GM18870 (cell line): ENCODE measurements at regions not wholly inside any gene's neighbourhood (a gene's known extent, or its start where the extent isn't known, plus 50 kb on each side); places are given as distances from the start of the nearest gene placed in this dataset.

Experiments
- ATAC-seq: cut with Tn5 transposase; IDR thresholded peaks from one replicate; pipeline ENCODE4 v1.9.1; 2021; ENCODE audit warnings: moderate library complexity; ENCODE audit not compliant: unreplicated experiment

DNA sequence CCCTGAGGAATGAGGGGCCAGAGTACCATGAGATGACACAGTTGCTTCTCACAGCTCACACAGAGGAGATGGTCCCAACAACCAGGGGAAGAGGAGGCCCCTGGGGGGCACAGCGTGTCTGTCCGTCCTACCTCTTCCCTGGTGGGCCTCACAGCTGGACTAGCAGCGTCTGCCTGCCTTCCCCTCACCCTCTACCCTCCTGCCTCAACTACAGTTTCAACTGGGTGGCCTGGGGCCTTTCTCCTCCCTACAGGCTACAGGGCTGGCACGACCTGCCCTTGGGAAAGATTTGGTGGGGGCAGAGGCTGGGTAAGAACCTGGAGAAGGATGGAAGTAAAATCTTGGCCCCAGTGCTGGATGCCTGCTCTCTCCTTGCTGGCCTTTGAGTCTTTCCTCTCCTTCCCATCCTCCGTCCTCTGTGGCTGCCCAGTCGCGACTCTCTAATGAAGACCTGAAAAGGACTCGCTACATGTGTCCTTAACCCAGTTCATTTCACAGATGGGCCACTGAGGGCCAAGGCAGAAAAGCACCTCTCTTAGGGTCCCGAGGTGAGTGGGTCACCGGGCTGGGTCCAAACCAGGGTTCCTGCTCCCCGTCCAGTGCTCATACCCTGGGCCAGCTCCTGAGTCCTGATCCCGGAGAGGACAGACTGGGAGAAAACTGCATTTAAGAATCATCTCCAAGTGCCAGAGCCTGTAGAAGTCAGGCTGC, 232.5 kb downstream of the BCL11B start:
- no peak for ATAC-seq

- ATAC-seq = no peak
These were observed 231.9 kb downstream of the BCL11B start for GRCh38 chr14:99040052-99040451.

GRCh38 chr14:99040711-99041110, 231.3 kb downstream of the BCL11B start:
- ATAC-seq = no peak

- ATAC-seq = no peak
These were observed 230.7 kb downstream of the BCL11B start for GRCh38 chr14:99041141-99041819.

DNA sequence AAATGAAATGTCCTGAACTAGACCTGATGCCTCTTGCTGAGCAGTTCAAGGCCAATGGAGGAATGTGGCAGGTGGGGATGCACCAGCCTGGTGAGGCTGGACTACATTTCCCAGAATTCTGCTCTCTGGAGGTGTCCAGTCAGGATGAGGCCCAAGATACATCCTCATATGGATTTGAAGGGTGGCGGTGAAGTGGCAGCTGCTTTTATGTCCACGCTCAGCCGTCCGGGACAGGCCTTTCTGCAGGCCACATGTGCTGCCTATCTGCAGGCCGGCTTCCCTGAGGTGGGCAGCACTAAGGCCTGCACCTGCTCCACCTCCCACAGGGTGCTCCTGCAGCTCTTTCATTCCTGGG, 230.2 kb downstream of the BCL11B start:
- ATAC-seq = no peak

GRCh38 chr14:99042381-99043266, 229.4 kb downstream of the BCL11B start:
- no peak for ATAC-seq

DNA sequence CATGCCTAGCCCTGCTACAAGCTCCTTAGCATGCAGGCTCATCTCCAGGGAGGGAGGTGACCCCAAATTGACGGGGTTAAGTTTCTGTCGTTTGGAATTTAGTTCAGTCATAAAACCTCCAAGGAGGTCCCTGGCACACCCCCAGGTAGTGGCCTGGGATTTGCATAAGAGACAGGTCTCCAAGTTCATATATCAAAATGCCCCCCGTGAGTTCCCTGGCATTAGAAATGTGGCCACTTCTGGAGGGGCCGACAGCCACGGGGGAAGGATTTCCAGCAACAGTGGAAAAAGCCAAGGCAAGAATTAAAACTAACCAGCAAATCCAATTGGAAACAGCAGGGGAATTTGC, 228.8 kb downstream of the BCL11B start:
- ATAC-seq = no peak

GRCh38 chr14:99043756-99044155, 228.2 kb downstream of the BCL11B start:
- ATAC-seq = no peak

DNA sequence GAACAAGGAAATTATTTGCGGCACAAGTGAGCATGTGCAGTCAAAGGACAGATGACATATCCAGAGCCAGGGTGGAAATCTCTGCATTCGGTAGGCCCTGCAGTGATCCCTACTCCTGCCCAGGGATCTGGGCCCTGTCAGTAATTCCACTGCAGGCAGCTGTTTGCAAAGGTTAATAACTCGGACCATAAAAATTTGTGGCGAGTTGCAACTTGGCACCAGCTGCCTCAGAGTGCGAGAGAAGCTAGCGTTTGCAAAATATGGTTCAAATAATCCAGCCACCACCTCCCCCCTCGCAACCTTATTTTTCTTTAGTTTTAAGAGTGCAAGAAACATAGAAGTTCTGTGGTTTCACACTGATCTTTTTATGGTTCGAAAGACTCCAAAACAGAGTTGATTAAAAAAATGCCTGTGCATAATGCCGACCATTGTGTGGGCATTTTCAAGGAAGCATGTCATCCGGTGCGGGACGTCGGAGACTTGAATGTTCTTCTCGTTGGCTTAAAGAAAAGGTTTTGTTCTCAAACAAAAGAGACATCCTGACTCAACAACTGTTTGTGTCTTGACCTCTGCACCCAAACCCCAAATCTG, 224.5 kb downstream of the BCL11B start:
- no peak for ATAC-seq

GRCh38 chr14:99050309-99050708, 221.7 kb downstream of the BCL11B start:
- ATAC-seq = no peak

- no peak for ATAC-seq
These were observed 219.5 kb downstream of the BCL11B start for GRCh38 chr14:99052467-99052866.

DNA sequence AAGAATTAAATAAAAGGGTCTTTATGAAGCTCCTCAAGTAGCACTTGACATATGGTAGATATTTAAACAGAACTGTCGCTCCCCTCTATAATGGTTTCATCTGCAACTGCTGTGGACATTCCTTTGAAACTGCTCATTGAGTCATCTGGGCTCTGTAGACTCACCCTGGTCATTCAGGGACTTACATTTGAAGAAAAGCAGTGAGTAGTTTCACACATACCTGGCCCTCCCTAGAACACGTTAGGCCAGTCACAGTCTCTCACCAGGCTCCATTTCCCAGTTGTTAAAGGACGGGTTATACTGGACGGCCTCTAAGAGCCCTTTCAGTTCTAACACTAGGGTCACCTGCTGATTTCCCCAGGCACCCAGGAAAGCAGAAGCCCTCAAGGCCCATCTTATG, 217.0 kb downstream of the BCL11B start:
- ATAC-seq = no peak

DNA sequence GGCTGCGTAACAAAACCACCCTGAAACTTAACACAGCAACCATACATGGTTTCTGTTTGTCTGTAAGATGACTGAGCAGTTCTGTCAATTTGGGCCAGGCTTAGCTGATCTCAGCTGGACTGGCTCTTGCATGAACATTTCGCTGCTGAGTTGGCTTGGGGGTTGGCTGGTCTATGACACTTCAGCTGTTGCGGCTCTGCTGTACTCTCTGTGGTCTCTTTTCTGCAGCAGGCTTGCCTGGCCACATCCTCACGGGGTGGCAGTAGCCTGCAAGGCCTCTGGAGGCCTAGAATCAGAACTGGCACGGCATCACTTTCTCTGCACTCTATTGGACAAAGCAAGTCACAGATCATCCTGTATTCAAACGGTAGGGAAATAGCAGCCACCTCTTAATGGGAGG, 216.2 kb downstream of the BCL11B start:
- ATAC-seq = no peak

DNA sequence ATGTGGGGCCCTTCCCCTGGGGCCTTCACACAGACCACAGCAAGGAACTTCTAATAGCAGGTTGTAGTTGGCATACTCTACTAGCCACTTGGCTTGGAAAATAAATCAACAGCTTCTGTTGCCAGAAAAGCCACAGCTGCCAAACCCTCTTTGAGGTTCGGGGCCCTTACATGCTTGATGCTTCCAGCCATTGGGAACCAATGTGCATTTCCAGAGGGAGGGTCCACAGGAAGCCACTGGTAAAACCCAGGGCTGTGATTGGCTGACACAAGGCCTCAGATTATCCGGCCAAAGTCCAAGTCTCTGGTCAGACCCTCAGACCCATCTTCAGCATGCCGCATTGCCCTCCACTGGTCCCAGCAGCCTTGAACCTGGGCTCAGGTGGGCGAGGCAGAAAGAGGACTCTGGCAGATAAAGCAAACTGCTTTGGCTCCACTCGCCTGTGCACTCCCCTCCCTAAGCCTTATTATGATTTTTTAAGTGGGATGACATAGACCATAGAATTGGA, 214.4 kb downstream of the BCL11B start:
- ATAC-seq = no peak

DNA sequence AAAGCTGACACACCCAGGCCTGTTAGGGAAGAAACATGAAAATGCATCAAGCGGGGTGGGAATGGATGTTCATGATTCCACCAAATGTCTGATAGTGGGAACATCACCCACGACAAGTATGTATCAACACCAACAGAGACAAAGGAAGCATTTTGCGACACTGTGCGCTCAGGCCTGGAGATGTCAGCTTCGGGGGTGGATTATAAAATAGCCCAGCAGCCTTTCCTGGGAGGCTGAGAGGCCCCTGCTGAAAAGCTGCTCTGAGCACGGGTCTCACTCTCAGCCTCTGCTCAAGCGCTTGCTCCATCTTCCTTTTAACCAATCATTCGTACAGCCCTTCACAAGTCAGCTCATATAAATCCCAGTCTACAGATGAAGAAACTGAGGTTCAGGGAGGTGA, 213.5 kb downstream of the BCL11B start:
- no peak for ATAC-seq

- ATAC-seq = no peak
These were observed 209.8 kb downstream of the BCL11B start for GRCh38 chr14:99062216-99062615.

GRCh38 chr14:99062772-99063418, 209.1 kb downstream of the BCL11B start:
- ATAC-seq = no peak

- ATAC-seq = no peak
These were observed 208.3 kb downstream of the BCL11B start for GRCh38 chr14:99063620-99064225.

DNA sequence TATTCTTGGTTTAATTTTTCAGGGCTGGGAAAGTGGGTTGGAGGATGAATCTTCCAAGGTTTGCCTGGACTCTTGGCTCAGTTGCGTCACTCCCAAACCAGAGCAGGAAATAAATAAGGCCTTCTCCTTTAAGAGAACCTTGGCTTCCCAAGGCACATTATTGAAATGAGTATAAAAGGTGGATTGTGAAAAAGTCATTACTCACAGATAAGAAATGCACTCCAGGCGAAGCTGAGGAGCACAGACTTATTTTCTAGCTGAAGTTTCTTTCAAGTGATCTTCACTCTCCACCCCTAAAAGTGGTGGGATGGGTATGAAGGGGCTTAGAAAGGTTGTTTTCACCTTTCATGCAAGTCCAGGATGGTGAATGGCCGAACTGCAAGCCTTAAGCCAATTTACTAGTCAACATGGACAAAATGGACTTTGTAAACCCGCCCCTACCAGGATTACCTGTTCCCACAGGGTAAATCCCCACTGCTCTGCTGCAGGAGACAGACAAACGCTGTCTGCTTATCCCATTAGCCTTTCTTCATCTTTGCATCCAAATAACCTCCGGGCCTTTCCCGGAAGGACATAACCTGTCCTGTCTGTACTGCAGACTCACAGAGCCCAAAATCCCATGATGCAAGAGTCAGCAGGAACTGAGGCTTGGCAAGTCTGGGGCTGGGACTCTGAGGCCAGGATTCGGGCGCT, 207.6 kb downstream of the BCL11B start:
- ATAC-seq = no peak

GRCh38 chr14:99065551-99065950, 206.4 kb downstream of the BCL11B start:
- no peak for ATAC-seq
